NCI-H226 (cell line): ENCODE measurements at regions not wholly inside any gene's neighbourhood (a gene's known extent, or its start where the extent isn't known, plus 50 kb on each side); places are given as distances from the start of the nearest gene placed in this dataset.
A peak's percentile ranks its signal among the peaks of the same experiment; 100 is the strongest.
"Not testable (repeated sequence)": the region's sequence is repeated elsewhere in the genome, so short reads cannot be mapped to it uniquely, and the experiment has no call there.

ENCODE experiments used
- DNase-seq: peaks from one replicate; pipeline ENCODE4 v3.0.0-alpha.2; 2015

- no peak for DNase-seq
Measured at GRCh38 chr10:52368725-52369124, 54.6 kb downstream of the DKK1 start.

GRCh38 chr10:52374207-52374606 lies 60.1 kb downstream of the DKK1 start:
- not testable (repeated sequence) for DNase-seq

- no peak for DNase-seq
Measured at GRCh38 chr10:52376694-52377354, 62.7 kb downstream of the DKK1 start.

- no peak for DNase-seq
Measured at GRCh38 chr10:52378124-52378523, 64.0 kb downstream of the DKK1 start.

- no peak for DNase-seq
Measured at GRCh38 chr10:52379287-52379686, 65.2 kb downstream of the DKK1 start.

GRCh38 chr10:52383088-52383487 lies 69.0 kb downstream of the DKK1 start:
- DNase-seq, result no peak

GRCh38 chr10:52387744-52388143 lies 73.7 kb downstream of the DKK1 start:
- peak; percentile 26 for DNase-seq

GRCh38 chr10:52390388-52390787 lies 76.3 kb downstream of the DKK1 start:
- DNase-seq, result peak; percentile 15

- no peak for DNase-seq
Measured at GRCh38 chr10:52391927-52392602, 78.0 kb downstream of the DKK1 start.

GRCh38 chr10:52394246-52394645 lies 80.2 kb downstream of the DKK1 start:
- no peak for DNase-seq

- peak; percentile 32 for DNase-seq
Measured at GRCh38 chr10:52400562-52400961, 86.5 kb downstream of the DKK1 start.

GRCh38 chr10:52403801-52404200 lies 89.7 kb downstream of the DKK1 start:
- DNase-seq, result not testable (repeated sequence)

GRCh38 chr10:52409195-52409594 lies 95.1 kb downstream of the DKK1 start:
- DNase-seq, result no peak

- DNase-seq, result no peak
Measured at GRCh38 chr10:52409928-52410327, 95.8 kb downstream of the DKK1 start.

GRCh38 chr10:52410916-52411315 lies 96.8 kb downstream of the DKK1 start:
- DNase-seq, result no peak

- DNase-seq, result no peak
Measured at GRCh38 chr10:52419281-52419680, 105.2 kb downstream of the DKK1 start.

GRCh38 chr10:52420656-52421055 lies 106.6 kb downstream of the DKK1 start:
- DNase-seq, result peak; percentile 93

GRCh38 chr10:52423369-52423768 lies 109.3 kb downstream of the DKK1 start:
- peak; percentile 45 for DNase-seq

GRCh38 chr10:52424341-52424740 lies 110.3 kb downstream of the DKK1 start:
- DNase-seq, result no peak

- no peak for DNase-seq
Measured at GRCh38 chr10:52434734-52435133, 120.7 kb downstream of the DKK1 start.

- no peak for DNase-seq
Measured at GRCh38 chr10:52436664-52437063, 122.6 kb downstream of the DKK1 start.

GRCh38 chr10:52437205-52437646 lies 123.1 kb downstream of the DKK1 start:
- no peak for DNase-seq

GRCh38 chr10:52438119-52438518 lies 124.0 kb downstream of the DKK1 start:
- DNase-seq, result no peak

GRCh38 chr10:52440612-52441285 lies 126.7 kb downstream of the DKK1 start:
- no peak for DNase-seq
